Sciatic nerve (tissue), 2 donors: ENCODE measurements at regions not wholly inside any gene's neighbourhood (a gene's known extent, or its start where the extent isn't known, plus 50 kb on each side); places are given as distances from the start of the nearest gene placed in this dataset.
A peak's percentile ranks its signal among the peaks of the same experiment; 100 is the strongest.

Experiments
- ATAC-seq: fragments of 200-7000 bp; cut with Tn5 transposase; one replicate; pipeline ENCODE4 v1.9.1; 2020; ENCODE audit warnings: mild to moderate bottlenecking, moderate library complexity
- DNase-seq: peaks from one replicate; pipeline ENCODE4 v3.0.0-alpha.2; 2020; ENCODE audit warnings: low spot score
- intact Hi-C: fragments of 100-400 bp; cut with DNase I; formaldehyde crosslinking; loops from one replicate; pipeline ENCODE4 v1.14.2; 2022
- donor health status: DM: no; HTN: no; CAD: no.
- donor health status: DM: no; HTN: no; CAD: no.

- intact Hi-C loops: no loop called here
- DNase-seq: no peak
- ATAC-seq: no peak
Observed at GRCh38 chr9:14373336-14373666, 59.4 kb upstream of the NFIB start.

GRCh38 chr9:14372437-14373335 is 58.7 kb upstream of the NFIB start:
- ATAC-seq (peak; percentile 70), DNase-seq (no peak)
- intact Hi-C loops: no loop called here

GRCh38 chr9:14369011-14369410 is 55.1 kb upstream of the NFIB start:
- intact Hi-C loops: no loop called here
- ATAC-seq (no peak), DNase-seq (no peak)

DNA sequence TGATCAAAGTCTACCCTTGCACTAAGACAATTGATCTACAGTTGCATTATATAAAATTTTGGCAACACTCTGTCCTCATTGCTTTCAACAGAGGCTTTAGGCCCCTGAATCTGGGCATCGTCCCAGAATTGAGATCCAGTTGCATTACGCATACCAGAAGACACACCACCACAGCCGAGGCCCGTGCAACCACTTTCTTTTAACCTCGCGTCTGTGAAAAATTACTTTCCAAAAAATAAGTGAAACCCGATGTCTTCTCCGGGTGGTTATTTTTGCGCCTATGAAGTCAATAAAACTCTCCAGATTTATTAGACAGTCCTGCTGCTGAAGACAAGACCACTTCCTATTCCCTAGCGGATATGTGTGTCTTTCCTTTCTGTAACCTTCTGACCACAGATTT is 52.1 kb upstream of the NFIB start:
- intact Hi-C loops: no loop called here
- peak; percentile 76 for DNase-seq

DNA sequence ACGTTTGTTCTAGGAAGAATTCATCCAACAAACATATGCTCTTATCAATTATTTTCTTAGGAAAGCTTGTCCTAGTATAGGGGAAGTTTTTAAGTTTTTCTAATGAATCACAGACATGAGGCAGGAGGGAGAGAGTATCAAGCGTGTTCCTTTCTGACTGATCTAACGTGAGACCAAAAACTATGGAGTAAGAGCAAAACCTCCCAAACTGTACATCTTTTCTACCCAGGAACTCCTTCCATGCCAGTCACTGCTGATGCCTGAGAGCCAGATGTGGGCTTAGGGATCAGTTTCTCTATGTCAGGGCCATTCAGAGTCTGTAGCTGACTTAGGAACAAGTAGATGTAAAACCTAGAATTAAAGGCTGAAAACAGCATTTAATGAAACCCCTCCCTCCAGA is 51.7 kb upstream of the NFIB start:
- ATAC-seq: peak; percentile 18
- intact Hi-C loops: no loop called here
- DNase-seq: no peak

More for the DNA sequence above, 52.1 kb upstream of the NFIB start:
- ATAC-seq: peak; percentile 83
